Ovary (tissue), 3 donors: ENCODE measurements at regions not wholly inside any gene's neighbourhood (a gene's known extent, or its start where the extent isn't known, plus 50 kb on each side); places are given as distances from the start of the nearest gene placed in this dataset.

Experiments
- EP300 ChIP-seq: sonication (generic); formaldehyde crosslinking; IDR thresholded peaks from one replicate; pipeline ENCODE4 v1.6.1; 2017; ENCODE audit warnings: antibody characterized with exemption
- POLR2A ChIP-seq: fragments of 450-650 bp; IDR thresholded peaks from one replicate; pipeline ENCODE4 v1.6.1; 2017; ENCODE audit warnings: antibody characterized with exemption, mild to moderate bottlenecking, moderate library complexity
- TF ChIP-seq, protein P1 (sequence below), 3 donors: fragments of 450-650 bp in 2 of 3; fragments of 200-600 bp in 1 of 3; IDR thresholded peaks; one replicate each; pipeline versions ENCODE4 v1.5.1 to v1.8.0; 2016 to 2022; ENCODE audit warnings: antibody characterized with exemption in 3 of 3, mild to moderate bottlenecking in 1 of 3
- donor health status: DM: no; HTN: no; CAD: no.

DNA sequence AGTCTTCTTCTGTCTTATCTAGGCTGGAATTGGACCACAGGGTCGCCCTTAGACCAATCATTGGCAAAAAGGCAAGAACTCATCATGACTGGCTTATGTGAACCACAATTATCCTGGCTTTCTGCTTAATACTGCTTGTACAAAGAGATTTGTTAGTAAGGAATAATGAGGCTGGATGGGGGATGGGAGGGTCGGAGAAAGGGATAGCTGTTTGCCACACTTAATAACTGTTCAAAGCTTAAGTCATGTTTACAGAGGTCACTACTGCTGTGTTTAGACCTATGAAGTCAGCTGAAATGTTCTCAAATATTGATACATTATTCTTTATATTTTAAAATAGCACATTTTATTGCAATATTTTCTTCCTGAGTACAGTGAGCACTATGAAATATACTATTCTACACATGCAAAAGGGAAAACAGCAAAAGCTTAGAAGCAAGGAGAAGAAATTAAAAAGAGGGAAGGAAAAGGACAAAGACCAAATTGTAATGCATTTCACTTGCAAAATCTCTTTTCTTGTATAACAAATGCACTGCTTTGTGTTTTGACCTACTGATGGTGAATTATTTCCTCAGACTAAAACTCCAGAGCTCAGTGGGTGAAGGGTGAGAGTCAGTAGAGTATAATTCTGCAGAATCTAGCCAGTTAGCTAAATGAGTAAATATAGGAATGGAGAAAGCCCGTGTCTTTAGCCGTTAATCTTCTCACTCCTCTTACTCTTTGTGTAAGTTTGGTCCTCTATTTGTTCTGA lies 404.9 kb upstream of the ZNF608 start:
- TF ChIP-seq, protein P1, sequence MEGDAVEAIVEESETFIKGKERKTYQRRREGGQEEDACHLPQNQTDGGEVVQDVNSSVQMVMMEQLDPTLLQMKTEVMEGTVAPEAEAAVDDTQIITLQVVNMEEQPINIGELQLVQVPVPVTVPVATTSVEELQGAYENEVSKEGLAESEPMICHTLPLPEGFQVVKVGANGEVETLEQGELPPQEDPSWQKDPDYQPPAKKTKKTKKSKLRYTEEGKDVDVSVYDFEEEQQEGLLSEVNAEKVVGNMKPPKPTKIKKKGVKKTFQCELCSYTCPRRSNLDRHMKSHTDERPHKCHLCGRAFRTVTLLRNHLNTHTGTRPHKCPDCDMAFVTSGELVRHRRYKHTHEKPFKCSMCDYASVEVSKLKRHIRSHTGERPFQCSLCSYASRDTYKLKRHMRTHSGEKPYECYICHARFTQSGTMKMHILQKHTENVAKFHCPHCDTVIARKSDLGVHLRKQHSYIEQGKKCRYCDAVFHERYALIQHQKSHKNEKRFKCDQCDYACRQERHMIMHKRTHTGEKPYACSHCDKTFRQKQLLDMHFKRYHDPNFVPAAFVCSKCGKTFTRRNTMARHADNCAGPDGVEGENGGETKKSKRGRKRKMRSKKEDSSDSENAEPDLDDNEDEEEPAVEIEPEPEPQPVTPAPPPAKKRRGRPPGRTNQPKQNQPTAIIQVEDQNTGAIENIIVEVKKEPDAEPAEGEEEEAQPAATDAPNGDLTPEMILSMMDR (IDR thresholded peaks at IDR 0.05): no peak
- TF ChIP-seq POLR2A: no peak
- no peak for TF ChIP-seq EP300
